ENCODE measurements at regions not wholly inside any gene's neighbourhood (a gene's known extent, or its start where the extent isn't known, plus 50 kb on each side); places are given as distances from the start of the nearest gene placed in this dataset.

DNA sequence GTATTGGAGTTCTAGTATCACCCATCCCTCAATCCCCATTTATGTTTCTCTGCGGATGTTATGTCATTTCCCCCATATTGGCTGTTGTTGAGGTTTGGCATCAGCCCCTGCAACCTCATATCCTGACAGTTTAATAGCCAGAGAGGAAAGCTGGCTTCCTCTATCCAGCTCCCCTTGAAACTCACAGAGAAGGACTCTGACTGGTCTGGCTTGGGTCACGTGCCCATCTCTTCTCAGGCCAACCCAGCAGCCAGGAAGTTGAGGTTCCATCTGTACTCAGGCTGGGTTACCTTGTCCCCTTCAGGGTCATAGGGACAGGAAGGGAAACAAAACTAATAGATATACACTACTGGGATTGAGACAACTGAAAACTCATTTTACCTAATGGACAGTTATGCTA lies 148.0 kb upstream of the SLC14A2 start:
- TF ChIP-seq, protein P1, sequence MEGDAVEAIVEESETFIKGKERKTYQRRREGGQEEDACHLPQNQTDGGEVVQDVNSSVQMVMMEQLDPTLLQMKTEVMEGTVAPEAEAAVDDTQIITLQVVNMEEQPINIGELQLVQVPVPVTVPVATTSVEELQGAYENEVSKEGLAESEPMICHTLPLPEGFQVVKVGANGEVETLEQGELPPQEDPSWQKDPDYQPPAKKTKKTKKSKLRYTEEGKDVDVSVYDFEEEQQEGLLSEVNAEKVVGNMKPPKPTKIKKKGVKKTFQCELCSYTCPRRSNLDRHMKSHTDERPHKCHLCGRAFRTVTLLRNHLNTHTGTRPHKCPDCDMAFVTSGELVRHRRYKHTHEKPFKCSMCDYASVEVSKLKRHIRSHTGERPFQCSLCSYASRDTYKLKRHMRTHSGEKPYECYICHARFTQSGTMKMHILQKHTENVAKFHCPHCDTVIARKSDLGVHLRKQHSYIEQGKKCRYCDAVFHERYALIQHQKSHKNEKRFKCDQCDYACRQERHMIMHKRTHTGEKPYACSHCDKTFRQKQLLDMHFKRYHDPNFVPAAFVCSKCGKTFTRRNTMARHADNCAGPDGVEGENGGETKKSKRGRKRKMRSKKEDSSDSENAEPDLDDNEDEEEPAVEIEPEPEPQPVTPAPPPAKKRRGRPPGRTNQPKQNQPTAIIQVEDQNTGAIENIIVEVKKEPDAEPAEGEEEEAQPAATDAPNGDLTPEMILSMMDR (IDR thresholded peaks at IDR 0.05; ENCODE audit: low read depth, low read length) = no peak
- no peak overlapping the region for H3K4me3 ChIP-seq (ENCODE audit: low read depth, low read length)

DNA sequence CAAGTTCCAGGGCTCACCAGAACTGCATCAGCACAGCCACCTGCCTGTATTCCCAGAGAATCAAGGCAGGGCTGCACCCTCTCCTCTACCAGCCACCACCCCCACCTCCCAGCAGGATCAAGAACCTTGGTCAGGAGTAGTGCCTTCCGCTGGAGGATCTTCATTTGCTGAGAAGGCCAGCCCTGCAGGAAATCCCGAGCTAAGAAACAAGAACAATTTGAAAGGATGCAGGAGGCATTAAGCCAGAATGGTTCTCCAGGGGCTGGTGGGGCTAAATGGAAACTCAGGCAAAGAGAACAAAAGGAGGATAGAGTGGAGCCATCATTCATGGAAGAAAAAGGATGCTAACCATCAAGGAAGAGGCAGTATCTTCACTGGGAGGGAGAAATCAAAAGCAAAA lies 147.3 kb upstream of the SLC14A2 start:
- H3K4me3 ChIP-seq (ENCODE audit: low read depth, low read length) = no peak overlapping the region
- TF ChIP-seq, protein P1 (IDR thresholded peaks at IDR 0.05; ENCODE audit: low read depth, low read length) = no peak

DNA sequence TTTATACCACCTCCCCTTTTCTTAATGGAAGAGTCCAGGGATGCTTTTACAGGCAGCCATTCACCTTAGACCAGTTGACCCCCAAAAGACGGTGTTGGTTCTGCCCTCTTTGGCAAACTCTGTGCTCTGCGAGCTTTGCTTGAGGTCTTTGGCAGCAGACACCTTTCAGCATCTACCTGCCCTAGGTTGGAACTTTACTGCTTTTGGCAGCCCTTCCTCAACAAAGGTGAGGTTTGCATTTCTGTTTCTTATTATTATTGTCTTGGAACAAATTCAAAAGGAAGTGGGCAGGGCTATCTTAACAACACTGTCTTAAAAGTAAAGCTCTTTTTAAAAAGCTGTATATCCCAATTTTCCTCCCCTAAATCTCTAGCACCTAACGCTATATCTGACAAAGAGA lies 136.4 kb upstream of the SLC14A2 start:
- no peak overlapping the region for H3K4me3 ChIP-seq (ENCODE audit: low read depth, low read length)
- TF ChIP-seq, protein P1 (IDR thresholded peaks at IDR 0.05; ENCODE audit: low read depth, low read length) = no peak

DNA sequence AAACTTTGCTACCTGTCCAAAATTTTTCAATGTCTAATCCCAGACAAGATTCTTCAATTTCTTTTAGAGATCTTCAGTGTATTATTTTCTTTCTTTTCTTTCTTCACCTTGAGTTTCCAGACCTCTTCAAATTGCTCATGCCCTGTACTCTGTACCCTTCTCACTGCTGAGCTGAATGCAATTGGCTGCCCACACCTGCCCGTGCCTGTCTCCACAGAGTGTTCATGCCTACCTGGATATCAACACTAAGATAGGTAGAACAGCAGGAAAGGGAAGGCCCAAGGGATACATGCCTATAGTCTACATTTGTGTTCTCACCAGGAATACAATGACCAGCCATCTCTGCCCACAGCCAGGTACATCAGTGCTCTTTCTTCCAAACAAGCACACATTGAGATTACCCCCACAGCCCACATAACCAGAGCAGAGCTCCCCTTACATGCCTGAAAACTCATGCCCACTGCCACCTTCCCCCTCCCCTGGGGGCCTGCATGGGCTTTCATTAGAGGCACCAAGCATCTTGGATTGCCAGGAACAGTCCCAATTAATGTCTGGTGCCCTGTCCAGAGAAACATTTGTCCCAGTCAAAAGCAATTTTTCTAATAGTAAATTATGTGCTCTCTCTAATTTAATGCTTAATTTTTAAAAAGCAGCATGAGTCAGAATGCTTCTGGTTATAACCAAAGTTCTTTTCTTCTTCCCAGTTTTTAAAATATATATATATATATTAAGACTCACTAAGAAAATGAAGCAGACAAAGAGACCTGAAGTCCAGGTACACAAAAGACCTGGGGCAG lies 134.9 kb upstream of the SLC14A2 start:
- H3K4me3 ChIP-seq (ENCODE audit: low read depth, low read length) = no peak overlapping the region
- TF ChIP-seq, protein P1 (IDR thresholded peaks at IDR 0.05; ENCODE audit: low read depth, low read length) = no peak

DNA sequence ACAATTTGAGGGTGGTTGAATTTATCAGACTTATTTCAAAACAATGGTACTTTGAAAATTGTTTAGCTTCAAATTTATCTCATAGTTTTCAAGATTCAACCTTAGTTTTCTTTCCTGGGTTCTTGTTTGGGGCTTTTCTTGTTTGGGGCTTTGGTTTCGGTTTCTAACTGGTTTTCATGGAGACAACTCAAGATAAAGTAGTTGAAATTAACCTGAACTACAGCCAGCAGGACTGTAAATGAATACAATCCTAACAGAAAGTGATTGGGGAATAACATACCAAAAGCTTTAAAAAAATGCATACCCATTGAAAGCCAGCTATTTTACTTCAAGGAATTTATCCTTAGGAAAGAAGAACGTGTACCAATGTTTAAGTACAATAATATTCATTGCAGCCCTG lies 133.5 kb upstream of the SLC14A2 start:
- no peak overlapping the region for H3K4me3 ChIP-seq (ENCODE audit: low read depth, low read length)
- TF ChIP-seq, protein P1 (IDR thresholded peaks at IDR 0.05; ENCODE audit: low read depth, low read length) = no peak

- TF ChIP-seq, protein P1 (IDR thresholded peaks at IDR 0.05; ENCODE audit: low read depth, low read length) = no peak
- H3K4me3 ChIP-seq (ENCODE audit: low read depth, low read length) = no peak overlapping the region
These were observed 133.0 kb upstream of the SLC14A2 start for GRCh38 chr18:45482286-45482685.

DNA sequence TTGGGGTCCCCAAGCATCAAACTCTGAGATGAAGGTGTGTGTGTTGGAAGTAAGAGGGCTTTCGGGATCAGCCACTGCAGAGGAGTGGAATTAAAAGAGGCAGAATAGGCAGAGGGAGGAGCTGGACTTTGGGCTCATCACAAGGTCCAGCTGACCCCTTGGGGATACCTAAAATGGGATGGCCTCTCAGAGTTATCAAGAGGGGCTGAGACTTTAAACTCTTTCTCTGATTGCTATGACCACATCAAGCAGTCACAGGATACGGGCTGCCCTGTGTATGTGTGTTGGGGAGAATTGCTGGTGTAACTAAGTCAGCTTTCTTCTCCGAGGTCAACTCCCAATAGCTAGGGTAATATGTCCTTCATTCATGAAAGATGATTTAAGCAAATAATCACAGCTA lies 127.7 kb upstream of the SLC14A2 start:
- no peak overlapping the region for H3K4me3 ChIP-seq (ENCODE audit: low read depth, low read length)
- TF ChIP-seq, protein P1 (IDR thresholded peaks at IDR 0.05; ENCODE audit: low read depth, low read length) = no peak
